Amniotic epithelial cell (primary cell): ENCODE measurements at regions not wholly inside any gene's neighbourhood (a gene's known extent, or its start where the extent isn't known, plus 50 kb on each side); places are given as distances from the start of the nearest gene placed in this dataset.
"Not testable (repeated sequence)": the region's sequence is repeated elsewhere in the genome, so short reads cannot be mapped to it uniquely, and the experiment has no call there.

Experiments
- DNase-seq: peaks from one replicate; pipeline ENCODE4 v3.0.0-alpha.2; 2010; ENCODE audit warnings: low read depth

- no peak for DNase-seq
Observed at GRCh38 chr1:223023863-223024262, 119.2 kb downstream of the TLR5 start.

DNA sequence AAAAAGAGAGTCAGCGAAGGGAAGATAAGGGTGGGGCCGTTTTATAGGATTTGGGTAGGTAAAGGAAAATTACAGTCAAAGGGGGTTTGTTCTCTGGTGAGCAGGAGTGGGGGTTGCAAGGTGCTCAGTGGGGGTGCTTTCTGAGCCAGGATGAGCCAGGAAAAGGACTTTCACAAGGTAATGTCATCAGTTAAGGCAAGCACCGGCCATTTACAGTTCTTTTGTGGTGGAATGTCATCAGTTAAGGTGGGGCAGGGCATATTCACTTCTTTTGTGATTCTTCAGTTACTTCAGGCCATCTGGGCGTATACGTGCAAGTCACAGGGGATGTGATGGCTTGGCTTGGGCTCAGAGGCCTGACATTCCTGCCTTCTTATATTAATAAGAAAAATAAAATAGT lies 118.6 kb downstream of the TLR5 start:
- DNase-seq = not testable (repeated sequence)

- peak; percentile 27 for DNase-seq
Observed at GRCh38 chr1:223025190-223025734, 117.8 kb downstream of the TLR5 start.

DNA sequence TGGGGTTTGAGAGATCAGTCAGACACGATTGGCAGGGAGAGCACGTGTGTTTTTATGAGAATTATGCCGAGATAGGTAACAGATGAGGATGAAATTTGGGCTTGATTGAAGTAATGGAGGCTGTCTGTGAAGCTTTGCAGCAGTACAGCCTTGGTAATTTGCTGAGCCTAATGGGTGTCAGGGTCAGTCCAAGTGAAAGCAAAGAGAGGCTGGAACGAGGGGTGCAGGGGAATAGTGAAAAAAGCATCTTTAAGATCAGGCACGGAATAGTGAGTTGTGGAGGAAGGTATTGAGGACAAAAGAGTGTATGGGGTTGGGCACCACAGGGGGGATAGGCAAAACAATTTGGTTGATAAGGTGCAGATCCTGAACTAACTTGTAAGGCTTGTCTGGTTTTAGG lies 116.4 kb downstream of the TLR5 start:
- not testable (repeated sequence) for DNase-seq

GRCh38 chr1:223029985-223030769 lies 112.9 kb downstream of the TLR5 start:
- no peak for DNase-seq

DNA sequence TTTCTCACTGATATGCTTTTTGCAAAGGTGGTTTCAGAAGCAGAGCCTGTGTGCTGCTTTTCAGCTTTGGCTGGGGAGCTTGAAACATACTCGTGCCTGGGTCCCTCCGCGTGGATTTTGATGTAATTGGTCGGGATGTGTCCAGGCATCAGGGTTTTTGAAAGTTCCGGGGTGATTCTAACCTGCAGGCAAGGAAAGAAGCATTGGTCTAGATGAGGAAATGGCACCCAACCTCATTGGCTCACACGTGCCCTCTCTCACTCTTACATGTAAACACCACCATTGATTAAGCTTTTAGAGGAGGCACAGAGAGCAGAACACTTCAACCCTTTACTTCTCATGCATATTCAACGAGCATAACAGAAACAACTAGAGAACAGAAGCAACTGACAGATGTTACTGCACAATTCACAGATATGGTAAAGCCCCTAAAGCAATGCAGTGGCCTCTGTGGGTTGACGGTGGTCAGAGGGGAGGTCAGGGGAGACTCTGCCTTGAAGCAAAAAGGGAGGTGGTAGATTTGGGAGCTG lies 112.1 kb downstream of the TLR5 start:
- no peak for DNase-seq

- peak; percentile 22 for DNase-seq
Observed at GRCh38 chr1:223031733-223032601, 111.1 kb downstream of the TLR5 start.

DNA sequence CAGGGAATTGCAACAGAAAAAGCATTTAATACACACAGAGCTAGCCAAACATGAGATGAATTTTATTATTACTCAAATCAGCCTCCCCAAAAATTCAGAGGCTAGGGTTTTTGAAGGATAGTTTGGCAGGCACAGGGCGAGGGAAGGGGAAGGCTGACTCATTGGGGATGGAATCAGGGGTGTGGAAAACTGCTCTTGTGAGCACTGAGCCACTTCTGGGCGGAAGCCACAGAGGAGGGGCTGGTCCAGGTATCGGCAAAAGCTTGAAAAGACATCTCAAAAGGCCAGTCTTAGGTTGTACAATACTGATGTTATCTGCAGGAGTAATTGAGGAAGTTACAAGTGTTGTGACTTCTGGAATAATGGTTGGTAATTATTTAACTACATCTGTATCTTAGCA lies 109.4 kb downstream of the TLR5 start:
- DNase-seq = no peak

- no peak for DNase-seq
Observed at GRCh38 chr1:223034270-223034798, 108.7 kb downstream of the TLR5 start.

DNA sequence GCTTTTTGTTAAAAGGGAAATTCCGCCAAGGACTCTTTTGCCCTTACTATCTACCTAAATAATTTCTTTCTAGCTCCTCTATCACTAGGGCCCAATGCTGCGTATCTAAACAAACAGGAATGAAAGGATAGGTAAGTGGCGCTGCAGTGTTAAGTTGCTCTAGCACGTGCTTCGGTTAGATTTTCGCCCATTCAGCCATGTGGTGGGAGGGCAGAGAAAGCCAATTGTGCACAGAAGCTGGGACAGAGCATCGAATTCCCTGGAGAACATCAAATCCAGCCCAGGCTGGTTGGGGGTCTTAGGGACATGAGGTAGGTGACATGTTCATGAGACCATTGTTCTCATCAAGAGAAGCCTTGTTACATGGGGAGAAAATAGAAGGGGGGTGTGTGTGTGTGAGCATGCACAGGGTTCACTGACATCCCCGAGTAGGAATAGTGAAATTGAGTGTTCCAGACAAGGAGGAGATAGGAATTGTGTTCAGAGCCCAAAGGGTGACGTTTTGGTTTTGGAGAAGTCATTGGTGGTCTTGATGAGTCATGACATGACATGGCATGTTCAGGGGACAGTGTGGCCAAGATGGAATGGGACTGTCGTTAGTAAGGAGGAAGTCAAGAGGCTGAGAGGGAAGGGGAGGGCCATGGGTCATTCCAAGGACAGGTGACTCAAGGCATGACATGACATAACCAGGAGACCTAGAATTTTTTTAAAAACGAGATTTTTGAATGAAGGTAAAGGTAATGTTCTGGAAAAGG lies 107.1 kb downstream of the TLR5 start:
- DNase-seq = no peak

GRCh38 chr1:223036479-223036845 lies 106.6 kb downstream of the TLR5 start:
- no peak for DNase-seq

GRCh38 chr1:223037845-223038244 lies 105.2 kb downstream of the TLR5 start:
- no peak for DNase-seq

DNA sequence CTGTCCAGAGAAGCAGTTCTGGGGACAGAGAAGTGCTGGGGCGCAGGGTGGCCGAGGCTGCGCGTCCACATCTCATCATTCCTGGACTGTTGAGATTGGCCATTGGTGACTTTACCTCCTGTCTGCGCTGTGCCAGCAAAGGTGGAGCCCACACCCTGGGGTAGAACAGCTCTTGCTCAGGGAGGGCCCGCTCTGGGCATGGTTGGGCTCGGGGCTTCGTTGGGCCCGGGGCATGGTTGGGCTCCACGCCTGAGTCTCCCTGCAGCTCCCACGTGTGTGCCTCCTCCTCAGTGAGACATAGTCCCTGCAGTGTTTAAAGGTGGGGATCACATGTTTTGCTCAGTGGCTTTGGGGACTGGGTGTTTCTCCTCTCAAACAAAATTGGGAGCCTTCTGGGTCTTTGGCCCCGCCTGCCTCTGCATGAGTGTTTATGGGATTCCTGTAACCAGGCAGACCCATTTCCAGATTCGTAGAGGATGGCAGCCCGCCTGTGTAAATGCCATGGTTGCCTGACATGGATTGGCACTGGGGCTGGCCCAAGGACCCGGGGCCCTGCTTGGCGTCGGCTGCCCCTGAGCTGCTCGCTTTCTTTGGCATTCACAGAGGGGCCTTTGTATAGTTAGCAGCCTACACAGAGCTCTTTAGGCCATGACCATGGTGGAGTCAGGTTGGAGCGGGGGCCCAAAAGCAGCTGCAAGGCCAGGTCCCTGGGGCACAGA lies 104.6 kb downstream of the TLR5 start:
- no peak for DNase-seq

GRCh38 chr1:223039990-223040389 lies 103.1 kb downstream of the TLR5 start:
- no peak for DNase-seq

- no peak for DNase-seq
Observed at GRCh38 chr1:223041481-223041880, 101.6 kb downstream of the TLR5 start.

DNA sequence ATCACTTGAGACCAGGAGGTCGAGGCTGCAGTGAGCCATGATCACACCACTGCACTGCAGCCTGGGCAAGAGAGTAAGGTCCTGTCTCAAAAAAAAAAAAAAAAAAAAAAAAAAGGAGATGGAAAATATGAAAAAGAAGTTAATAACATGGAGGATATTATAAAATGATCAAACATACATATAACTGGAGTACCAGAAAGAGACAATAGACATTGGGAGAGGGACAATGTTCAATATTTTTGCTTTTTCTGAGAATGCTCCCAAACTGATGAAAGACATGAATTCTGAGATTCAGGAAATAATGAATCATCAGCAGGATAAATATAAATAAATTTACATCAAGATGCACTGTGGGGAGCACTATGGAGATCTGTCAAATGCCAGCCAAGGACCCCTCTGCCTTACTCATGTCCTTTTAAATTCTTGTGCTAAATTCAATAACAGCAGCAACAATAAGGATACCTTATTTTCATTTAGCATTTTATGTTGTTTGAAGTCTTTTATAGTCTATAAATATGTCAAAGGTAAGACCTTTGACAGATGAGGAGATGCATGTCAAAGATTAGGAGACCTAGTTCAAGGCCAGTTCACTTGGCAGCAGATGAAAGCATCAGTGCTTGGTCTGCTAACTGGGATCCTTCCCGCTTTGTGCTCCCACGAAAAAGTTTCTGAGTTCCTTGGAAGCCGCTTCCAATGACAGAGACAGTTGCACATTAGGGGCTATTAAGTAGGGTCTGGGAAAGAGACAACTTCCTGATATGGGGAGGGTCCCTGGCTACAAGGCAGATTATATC lies 97.7 kb downstream of the TLR5 start:
- no peak for DNase-seq

- no peak for DNase-seq
Observed at GRCh38 chr1:223046011-223046410, 97.0 kb downstream of the TLR5 start.

GRCh38 chr1:223046463-223046862 lies 96.6 kb downstream of the TLR5 start:
- DNase-seq = not testable (repeated sequence)

DNA sequence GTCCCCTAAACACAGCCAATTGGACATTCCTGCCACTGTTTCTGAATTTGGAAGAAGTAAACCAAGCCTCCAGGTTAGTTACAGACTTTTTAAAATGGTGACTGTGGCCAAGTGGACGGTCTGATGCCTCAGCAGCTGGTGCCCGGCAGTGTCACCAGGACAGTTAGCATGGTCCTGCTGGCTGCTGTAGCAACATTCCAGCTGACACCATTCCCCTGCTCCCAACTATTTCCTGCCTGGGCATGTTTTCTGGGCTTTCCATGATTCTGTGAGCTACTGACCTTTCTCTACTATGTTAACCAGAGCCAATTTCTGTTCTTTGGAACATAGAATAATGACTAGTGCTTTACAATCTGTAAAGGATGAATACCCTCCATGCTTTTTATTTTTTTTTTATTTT lies 95.0 kb downstream of the TLR5 start:
- no peak for DNase-seq

- DNase-seq = no peak
Observed at GRCh38 chr1:223052462-223052861, 90.6 kb downstream of the TLR5 start.
